Tibial nerve (tissue), 4 donors: ENCODE measurements at regions not wholly inside any gene's neighbourhood (a gene's known extent, or its start where the extent isn't known, plus 50 kb on each side); places are given as distances from the start of the nearest gene placed in this dataset.
"Not testable (repeated sequence)": the region's sequence is repeated elsewhere in the genome, so short reads cannot be mapped to it uniquely, and the experiment has no call there.

Source experiments
- DNase-seq, 2 donors: peaks; one replicate each; pipeline ENCODE4 v3.0.0-alpha.2; 2019; ENCODE audit warnings: low spot score in 2 of 2
- H3K27ac ChIP-seq, 4 donors: fragments of 200-600 bp; sonication (generic) in 3 of 4; one replicate each; pipeline ENCODE4 v1.5.1; 2017 to 2019; ENCODE audit warnings: mild to moderate bottlenecking in 1 of 4
- H3K27me3 ChIP-seq, 2 donors: fragments of 200-600 bp; sonication (generic) in 1 of 2; one replicate each; pipeline versions ENCODE4 v1.5.1 to v1.6.0; 2017 to 2019
- H3K36me3 ChIP-seq, 3 donors: fragments of 200-600 bp; sonication (generic); one replicate each; pipeline ENCODE4 v1.5.1; 2018 to 2019
- H3K4me1 ChIP-seq, 4 donors: fragments of 200-600 bp; sonication (generic) in 3 of 4; one replicate each; pipeline ENCODE4 v1.5.1; 2017 to 2019
- H3K4me3 ChIP-seq, 4 donors: fragments of 200-600 bp; sonication (generic) in 3 of 4; one replicate each; pipeline ENCODE4 v1.5.1; 2017 to 2019; ENCODE audit warnings: mild to moderate bottlenecking in 1 of 4, moderate library complexity in 1 of 4
- H3K9me3 ChIP-seq, 4 donors: fragments of 200-600 bp; sonication (generic) in 3 of 4; one replicate each; pipeline ENCODE4 v1.5.1; 2017 to 2019
- CTCF ChIP-seq, 5 experiments: fragments of 200-600 bp in 3 of 5; fragments of 450-650 bp in 2 of 5; sonication (generic) in 3 of 5; IDR thresholded peaks; one replicate each; pipeline ENCODE4 v1.5.1; 2016 to 2019; ENCODE audit warnings: antibody characterized with exemption in 5 of 5, mild to moderate bottlenecking in 3 of 5, moderate library complexity in 2 of 5
- EP300 ChIP-seq, 2 donors: sonication (generic); formaldehyde crosslinking; IDR thresholded peaks; one replicate each; pipeline ENCODE4 v1.6.1; 2017; ENCODE audit warnings: antibody characterized with exemption in 2 of 2, mild to moderate bottlenecking in 1 of 2
- POLR2A ChIP-seq, 2 donors: fragments of 450-650 bp; IDR thresholded peaks; one replicate each; pipeline ENCODE4 v1.6.1; 2017; ENCODE audit warnings: antibody characterized with exemption in 2 of 2, mild to moderate bottlenecking in 2 of 2, moderate library complexity in 2 of 2
- WGBS, 2 donors: methylation state at CpG; one replicate each; pipeline ENCODE4 v1.1.5; 2018; 5-methylcytosine and 5-hydroxymethylcytosine counted together

GRCh38 chr4:3874525-3875110 is 108.4 kb downstream of the ADRA2C start:
- Histone ChIP-seq H3K4me3 (no peak overlapping the region), H3K27me3 (peaks cover 0 to 94% of the 10 kb centered on the region in 2 donors), H3K27ac (no peak overlapping the region), H3K9me3 (peaks cover 0 to 23% (median 1%) of the 10 kb centered on the region in 4 donors), H3K36me3 (no peaks in the 10 kb centered on the region), H3K4me1 (peaks cover 0 to 19% (median 0%) of the 10 kb centered on the region in 4 donors)
- DNase-seq, result no peak
- WGBS, 2 donors, result 68 to 74% methylated on average over 11 of the region's 11 CpGs
- TF ChIP-seq CTCF (IDR thresholded peaks at IDR 0.05), result no peak
- TF ChIP-seq POLR2A (IDR thresholded peaks at IDR 0.05), result no peak
- no peak for TF ChIP-seq EP300 (IDR thresholded peaks at IDR 0.05)

- Histone ChIP-seq H3K9me3 (peaks cover 0 to 23% (median 1%) of the 10 kb centered on the region in 4 donors), H3K36me3 (no peaks in the 10 kb centered on the region), H3K4me3 (no peak overlapping the region), H3K4me1 (peaks cover 0 to 27% (median 2%) of the 10 kb centered on the region in 4 donors), H3K27me3 (peaks cover 0 to 94% of the 10 kb centered on the region in 2 donors), H3K27ac (no peak overlapping the region)
- 58 to 69% methylated on average over 4 of the region's 4 CpGs for WGBS, 2 donors
- TF ChIP-seq CTCF (IDR thresholded peaks at IDR 0.05) (no peak), POLR2A (IDR thresholded peaks at IDR 0.05) (no peak), EP300 (IDR thresholded peaks at IDR 0.05) (no peak)
- DNase-seq, result no peak
Observed at GRCh38 chr4:3875466-3875865, 109.3 kb downstream of the ADRA2C start.

GRCh38 chr4:3876057-3876845 is 110.1 kb downstream of the ADRA2C start:
- not testable (repeated sequence) for DNase-seq, H3K36me3 ChIP-seq, H3K27ac ChIP-seq, H3K4me3 ChIP-seq
- H3K9me3 ChIP-seq, result peaks cover 0 to 23% (median 1%) of the 10 kb centered on the region in 4 donors
- peaks cover 0 to 29% (median 2%) of the 10 kb centered on the region in 4 donors for H3K4me1 ChIP-seq
- peaks cover 0 to 94% of the 10 kb centered on the region in 2 donors for H3K27me3 ChIP-seq
- WGBS, 2 donors, result 71 to 80% methylated on average over 8 to 13 of the region's 24 CpGs

- DNase-seq, result no peak
- H3K4me3 ChIP-seq, result no peak overlapping the region
- peaks cover 0 to 84% of the 10 kb centered on the region in 2 donors for H3K27me3 ChIP-seq
- H3K4me1 ChIP-seq, result peaks cover 0 to 19% (median 2%) of the 10 kb centered on the region in 4 donors
- peaks cover 0 to 23% (median 1%) of the 10 kb centered on the region in 4 donors for H3K9me3 ChIP-seq
- no peak overlapping the region for H3K27ac ChIP-seq
- no peak for TF ChIP-seq POLR2A (IDR thresholded peaks at IDR 0.05)
- TF ChIP-seq EP300 (IDR thresholded peaks at IDR 0.05), result no peak
- no peak for TF ChIP-seq CTCF (IDR thresholded peaks at IDR 0.05)
- H3K36me3 ChIP-seq, result no peaks in the 10 kb centered on the region
Observed at GRCh38 chr4:3877236-3877635, 111.1 kb downstream of the ADRA2C start.

GRCh38 chr4:3877868-3878267 is 111.7 kb downstream of the ADRA2C start:
- H3K27ac ChIP-seq, result no peak overlapping the region
- 79 to 90% methylated on average over 1 of the region's 1 CpG for WGBS, 2 donors
- H3K27me3 ChIP-seq, result peaks cover 0 to 78% of the 10 kb centered on the region in 2 donors
- H3K36me3 ChIP-seq, result no peaks in the 10 kb centered on the region
- no peak for DNase-seq
- TF ChIP-seq POLR2A (IDR thresholded peaks at IDR 0.05), result no peak
- no peak for TF ChIP-seq EP300 (IDR thresholded peaks at IDR 0.05)
- no peak for TF ChIP-seq CTCF (IDR thresholded peaks at IDR 0.05)
- H3K4me1 ChIP-seq, result peaks cover 0 to 16% (median 2%) of the 10 kb centered on the region in 4 donors
- H3K9me3 ChIP-seq, result peaks cover 0 to 23% (median 1%) of the 10 kb centered on the region in 4 donors
- H3K4me3 ChIP-seq, result no peak overlapping the region
